K562 (cell line): ENCODE measurements at regions not wholly inside any gene's neighbourhood (a gene's known extent, or its start where the extent isn't known, plus 50 kb on each side); places are given as distances from the start of the nearest gene placed in this dataset.
"Not testable (repeated sequence)": the region's sequence is repeated elsewhere in the genome, so short reads cannot be mapped to it uniquely, and the experiment has no call there.

Source experiments
- ATAC-seq: fragments of 200-7000 bp; cut with Tn5 transposase; 3 replicates; pipeline ENCODE4 v1.9.1; 2020; ENCODE audit warnings: moderate library complexity
- BruUV-seq: library from RNA; stranded (reverse); fragments of 400-500 nt; replicated peaks from 2 replicates; lab custom pipeline; 2021; lab: Mats Ljungman, UMichigan
- CTCF ChIA-PET: fragments of 300-600 bp; formaldehyde crosslinking; extraction: SDS; loops from one replicate; lab custom pipeline; 2021; ENCODE audit warnings: low intra/inter-chr PET ratio; lab: Yijun Ruan, JAX
- POLR2A ChIA-PET: fragments of 300-600, 350-650 bp; sonication (Branson Sonifier 250); formaldehyde crosslinking; extraction: SDS; loops from one replicate; lab custom pipeline; 2021; ENCODE audit warnings: antibody characterized with exemption, inconsistent platforms; lab: Yijun Ruan, JAX
- DNase-seq, 4 experiments: peaks; one replicate each; pipeline versions ENCODE4 v3.0.0 to v3.0.0-alpha.2; 2011 to 2018; ENCODE audit warnings: low spot score in 3 of 4, mixed read lengths in 3 of 4; ENCODE audit errors: extremely low read depth in 1 of 4
- FAIRE-seq: peaks from 2 replicates; lab custom pipeline; 2011; peaks lifted over from hg19 to GRCh38; lab: Jason Lieb, UNC
- H2AFZ ChIP-seq: 2 replicates; pipeline ENCODE4 v1.6.0; 2011; ENCODE audit warnings: low read depth, low read length, control low read depth, inconsistent platforms
- H3K27ac ChIP-seq: fragments of 200-600 bp; 3 replicates; pipeline ENCODE4 v1.8.0; 2011; ENCODE audit warnings: low read depth, mild to moderate bottlenecking, control low read depth, inconsistent platforms, low read length, moderate library complexity, mixed read lengths; ENCODE audit errors: extremely low read depth
- H3K27me3 ChIP-seq, 2 experiments: fragments of 300-600 bp in 1 of 2; 2 replicates in 1 of 2; 3 replicates in 1 of 2; pipeline versions ENCODE4 v1.6.0 to v1.8.0; 2011; ENCODE audit warnings: inconsistent platforms in 2 of 2, low read length in 2 of 2, mild to moderate bottlenecking in 1 of 2, mixed read lengths in 1 of 2, moderate library complexity in 1 of 2; ENCODE audit not compliant: control insufficient read depth in 2 of 2, insufficient read depth in 2 of 2
- H3K36me3 ChIP-seq: fragments of 300-600 bp; 3 replicates; pipeline ENCODE4 v1.8.0; 2011; ENCODE audit warnings: mild to moderate bottlenecking, low read length, inconsistent platforms; ENCODE audit not compliant: control insufficient read depth, insufficient read depth
- H3K4me1 ChIP-seq, 2 experiments: fragments of 200-600 bp in 1 of 2; replicated peaks in 1 of 2; 2 replicates in 1 of 2; 3 replicates in 1 of 2; pipeline versions ENCODE4 v1.5.1 to v1.8.0; 2011; ENCODE audit warnings: inconsistent platforms in 2 of 2, low read length in 2 of 2, mild to moderate bottlenecking in 1 of 2, mixed read lengths in 1 of 2, moderate library complexity in 1 of 2; ENCODE audit not compliant: control insufficient read depth in 2 of 2, insufficient read depth in 2 of 2
- H3K4me2 ChIP-seq: 2 replicates; pipeline ENCODE4 v1.6.1; 2011; ENCODE audit warnings: low read length, control low read depth, inconsistent platforms, mixed read lengths; ENCODE audit not compliant: insufficient read depth
- H3K4me3 ChIP-seq: fragments of 200-600 bp; sonication (generic), shearing (Covaris generic); 2 replicates; pipeline ENCODE4 v1.5.1; 2016; ENCODE audit warnings: control low read depth, inconsistent platforms
- H3K79me2 ChIP-seq: fragments of 200-600 bp; 3 replicates; pipeline ENCODE4 v1.8.0; 2011; ENCODE audit warnings: low read length, inconsistent platforms; ENCODE audit not compliant: control insufficient read depth, insufficient read depth
- H3K9ac ChIP-seq, 2 experiments: 2 replicates each; pipeline versions ENCODE4 v1.6.0 to v1.6.1; 2011; ENCODE audit warnings: low read depth in 2 of 2, low read length in 2 of 2, control low read depth in 1 of 2, inconsistent platforms in 1 of 2, mild to moderate bottlenecking in 1 of 2, mixed read lengths in 1 of 2; ENCODE audit not compliant: insufficient read depth in 1 of 2
- H3K9me1 ChIP-seq: one replicate; pipeline ENCODE4 v1.6.0; 2011; ENCODE audit warnings: inconsistent platforms, mild to moderate bottlenecking, low read length, moderate library complexity; ENCODE audit not compliant: control insufficient read depth, insufficient read depth
- H3K9me3 ChIP-seq: replicated peaks from 2 replicates; pipeline ENCODE4 v1.5.1; 2011; ENCODE audit warnings: low read depth, low read length, inconsistent platforms; ENCODE audit not compliant: control insufficient read depth, insufficient read depth
- H4K20me1 ChIP-seq: replicated peaks from 2 replicates; pipeline ENCODE4 v1.6.1; 2011; ENCODE audit warnings: low read length, inconsistent platforms, mixed read lengths; ENCODE audit not compliant: control insufficient read depth, insufficient read depth
- BCOR ChIP-seq: fragments of 450-650 bp; IDR thresholded peaks from 2 replicates; pipeline ENCODE4 v1.6.1; 2016
- CHAMP1 ChIP-seq: fragments of 450-650 bp; IDR thresholded peaks from 2 replicates; pipeline ENCODE4 v1.6.1; 2016; ENCODE audit warnings: mild to moderate bottlenecking
- KDM1A ChIP-seq, 2 experiments: fragments of 450-650 bp; IDR thresholded peaks; 2 replicates each; pipeline ENCODE4 v1.6.1; 2016; ENCODE audit warnings: mild to moderate bottlenecking in 2 of 2
- RBM25 ChIP-seq: fragments of 200-400 bp; formaldehyde crosslinking; IDR thresholded peaks from 2 replicates; pipeline ENCODE4 v1.6.1; 2018; ENCODE audit warnings: low read length, low read depth, moderate library complexity; ENCODE audit not compliant: severe bottlenecking
- ZNF146 ChIP-seq: IDR thresholded peaks from one replicate; pipeline ENCODE4 v1.6.1; 2018; ENCODE audit warnings: missing compliant biosample characterization; ENCODE audit not compliant: unreplicated experiment
- WGBS: fragments of 100-300 bp; shearing (Covaris generic); methylation state at CpG from one replicate; pipeline ENCODE4 v1.1.6; 2016; ENCODE audit warnings: low coverage, mixed read lengths; ENCODE audit not compliant: insufficient coverage; ENCODE audit errors: missing lambda C conversion rate; 5-methylcytosine and 5-hydroxymethylcytosine counted together
- in situ Hi-C: fragments of 300-500 bp; cut with MboI; formaldehyde crosslinking; loops from 4 replicates; pipeline ENCODE4 v1.15.0; 2018; ENCODE audit warnings: inconsistent platforms, mixed read lengths
- intact Hi-C: fragments of 100-400 bp; cut with micrococcal nuclease; formaldehyde crosslinking; loops from 2 replicates; pipeline ENCODE4 v1.14.2; 2022

GRCh38 chr2:145367334-145367733, 847.4 kb upstream of the ZEB2 start:
- H3K27ac ChIP-seq, H3K9me3 ChIP-seq, POLR2A ChIA-PET, H4K20me1 ChIP-seq, H3K36me3 ChIP-seq, in situ Hi-C loops, H3K9me1 ChIP-seq, H3K79me2 ChIP-seq, DNase-seq, FAIRE-seq, ATAC-seq, H3K4me1 ChIP-seq, intact Hi-C loops: not testable (repeated sequence)
- TF ChIP-seq RBM25 = peak; percentile 67
- TF ChIP-seq CHAMP1 = peak; percentile 36; the same call in 1 of the 2 replicates
- TF ChIP-seq ZNF146 (CRISPR knock-in tag) = peak; percentile 97
- TF ChIP-seq KDM1A (IDR thresholded peaks at IDR 0.05) = 0 out of 4 replicates have a peak, but pooled peaks of 1 of the 2 experiments have one; percentile 19
- peak; percentile 62 for TF ChIP-seq BCOR
- TF ChIP-seq, all 486 proteins: peak for 5; not testable (repeated sequence) for 481
- H3K4me2 ChIP-seq, H2AFZ ChIP-seq, CTCF ChIA-PET, H3K4me3 ChIP-seq, BruUV-seq, H3K27me3 ChIP-seq, H3K9ac ChIP-seq: not testable (repeated sequence)
- 57% methylated on average over 3 of the region's 3 CpGs for WGBS
